HEK293 (cell line): ENCODE measurements at regions not wholly inside any gene's neighbourhood (a gene's known extent, or its start where the extent isn't known, plus 50 kb on each side); places are given as distances from the start of the nearest gene placed in this dataset.
A peak's percentile ranks its signal among the peaks of the same experiment; 100 is the strongest.

Source experiments
- CTCF ChIA-PET: fragments of 350-600 bp; formaldehyde crosslinking; extraction: SDS; loops from one replicate; lab custom pipeline; 2021; ENCODE audit warnings: antibody characterized with exemption; lab: Yijun Ruan, JAX
- POLR2A ChIA-PET: fragments of 300-600 bp; formaldehyde crosslinking; extraction: SDS; loops from one replicate; lab custom pipeline; 2020; ENCODE audit warnings: antibody characterized with exemption, inconsistent platforms; lab: Yijun Ruan, JAX
- H3K27ac ChIP-seq: fragments of 200-500 bp; sonication (Bioruptor generic); 2 replicates; pipeline ENCODE4 v1.5.1; 2014; ENCODE audit warnings: low read depth, low read length, control low read depth, inconsistent platforms; ENCODE audit errors: extremely low read depth
- H3K36me3 ChIP-seq, 2 experiments: fragments of 200-500 bp in 1 of 2; sonication (Bioruptor generic) in 1 of 2; 1 replicate in 1 of 2; 2 replicates in 1 of 2; pipeline ENCODE4 v1.5.1; 2014 to 2017; ENCODE audit warnings: inconsistent platforms in 2 of 2, low read length in 2 of 2; ENCODE audit not compliant: control insufficient read depth in 2 of 2, insufficient read depth in 1 of 2
- H3K4me1 ChIP-seq: fragments of 200-500 bp; sonication (Bioruptor generic); 2 replicates; pipeline ENCODE4 v1.5.1; 2014; ENCODE audit warnings: mild to moderate bottlenecking, low read length, inconsistent platforms; ENCODE audit not compliant: control insufficient read depth, insufficient read depth
- H3K4me3 ChIP-seq: 2 replicates; pipeline ENCODE4 v1.5.1; 2011; ENCODE audit warnings: low read depth, mild to moderate bottlenecking, control low read depth, low read length, moderate library complexity
- H3K9me3 ChIP-seq: fragments of 200-500 bp; sonication (Bioruptor generic); 2 replicates; pipeline ENCODE4 v1.5.1; 2014; ENCODE audit warnings: low read depth, low read length, inconsistent platforms; ENCODE audit not compliant: control insufficient read depth, insufficient read depth
- GFI1B ChIP-seq: fragments of 450-650 bp; formaldehyde crosslinking; IDR thresholded peaks from 2 replicates; pipeline ENCODE4 v1.5.1; 2016; ENCODE audit warnings: missing biosample characterization, missing genetic modification characterization
- GLI2 ChIP-seq: fragments of 450-650 bp; formaldehyde crosslinking; IDR thresholded peaks from 2 replicates; pipeline ENCODE4; 2017; ENCODE audit warnings: missing biosample characterization, missing genetic modification characterization, low read depth, borderline replicate concordance
- GLI4 ChIP-seq: fragments of 450-650 bp; formaldehyde crosslinking; IDR thresholded peaks from 2 replicates; pipeline ENCODE4 v1.5.1; 2016; ENCODE audit warnings: missing biosample characterization, missing genetic modification characterization
- KLF8 ChIP-seq: fragments of 450-650 bp; formaldehyde crosslinking; IDR thresholded peaks from 2 replicates; pipeline ENCODE4 v1.5.1; 2016; ENCODE audit warnings: missing biosample characterization, missing genetic modification characterization
- RBAK ChIP-seq: fragments of 450-650 bp; formaldehyde crosslinking; IDR thresholded peaks from 2 replicates; pipeline ENCODE4 v1.5.1; 2016; ENCODE audit warnings: missing biosample characterization, missing genetic modification characterization
- SETDB1 ChIP-seq: IDR thresholded peaks from one replicate; pipeline ENCODE4 v1.6.1; 2017; ENCODE audit warnings: mild to moderate bottlenecking, low read length, moderate library complexity, mixed read lengths; ENCODE audit not compliant: insufficient read length
- YY2 ChIP-seq: fragments of 450-650 bp; formaldehyde crosslinking; IDR thresholded peaks from 2 replicates; pipeline ENCODE4 v1.5.1; 2016; ENCODE audit warnings: missing biosample characterization, missing genetic modification characterization
- ZNF138 ChIP-seq: fragments of 450-650 bp; formaldehyde crosslinking; IDR thresholded peaks from 2 replicates; pipeline ENCODE4 v1.5.1; 2016; ENCODE audit warnings: missing biosample characterization, missing genetic modification characterization, borderline replicate concordance
- ZNF19 ChIP-seq: fragments of 450-650 bp; formaldehyde crosslinking; IDR thresholded peaks from 2 replicates; pipeline ENCODE4; 2016; ENCODE audit warnings: missing biosample characterization, missing genetic modification characterization, low read depth
- ZNF221 ChIP-seq: fragments of 450-650 bp; formaldehyde crosslinking; IDR thresholded peaks from 2 replicates; pipeline ENCODE4 v1.5.1; 2017; ENCODE audit warnings: missing biosample characterization, missing genetic modification characterization, borderline replicate concordance
- ZNF341 ChIP-seq: fragments of 450-650 bp; formaldehyde crosslinking; IDR thresholded peaks from 2 replicates; pipeline ENCODE4; 2016; ENCODE audit warnings: low read depth, missing biosample characterization, missing genetic modification characterization
- ZNF433 ChIP-seq: fragments of 450-650 bp; formaldehyde crosslinking; IDR thresholded peaks from 2 replicates; pipeline ENCODE4 v1.5.1; 2016; ENCODE audit warnings: missing biosample characterization, missing genetic modification characterization, low read depth
- ZNF544 ChIP-seq: fragments of 450-650 bp; formaldehyde crosslinking; IDR thresholded peaks from 2 replicates; pipeline ENCODE4 v1.5.0; 2017; ENCODE audit warnings: missing biosample characterization, missing genetic modification characterization
- ZNF571 ChIP-seq: fragments of 450-650 bp; formaldehyde crosslinking; IDR thresholded peaks from 2 replicates; pipeline ENCODE4 v1.5.0; 2017; ENCODE audit warnings: missing biosample characterization, missing genetic modification characterization
- ZNF747 ChIP-seq: fragments of 450-650 bp; formaldehyde crosslinking; IDR thresholded peaks from 2 replicates; pipeline ENCODE4 v1.5.1; 2016; ENCODE audit warnings: missing biosample characterization, missing genetic modification characterization
- ZNF76 ChIP-seq: fragments of 450-650 bp; formaldehyde crosslinking; IDR thresholded peaks from 2 replicates; pipeline ENCODE4; 2016; ENCODE audit warnings: low read depth, missing biosample characterization, missing genetic modification characterization, borderline replicate concordance
- ZNF837 ChIP-seq: fragments of 450-650 bp; formaldehyde crosslinking; IDR thresholded peaks from 2 replicates; pipeline ENCODE4 v1.5.1; 2016; ENCODE audit warnings: missing biosample characterization, missing genetic modification characterization
- TF ChIP-seq, protein P1 (sequence below): fragments of 450-650 bp; formaldehyde crosslinking; IDR thresholded peaks from 2 replicates; pipeline ENCODE4 v1.5.1; 2016; ENCODE audit warnings: missing biosample characterization, missing genetic modification characterization
- TF ChIP-seq, protein P2 (sequence below): fragments of 450-650 bp; formaldehyde crosslinking; IDR thresholded peaks from 2 replicates; pipeline ENCODE4 v1.5.0; 2017; ENCODE audit warnings: missing biosample characterization, missing genetic modification characterization, borderline replicate concordance
- TF ChIP-seq, protein P3 (sequence below): fragments of 450-650 bp; formaldehyde crosslinking; IDR thresholded peaks from 2 replicates; pipeline ENCODE4 v1.5.1; 2016; ENCODE audit warnings: missing biosample characterization, missing genetic modification characterization

DNA sequence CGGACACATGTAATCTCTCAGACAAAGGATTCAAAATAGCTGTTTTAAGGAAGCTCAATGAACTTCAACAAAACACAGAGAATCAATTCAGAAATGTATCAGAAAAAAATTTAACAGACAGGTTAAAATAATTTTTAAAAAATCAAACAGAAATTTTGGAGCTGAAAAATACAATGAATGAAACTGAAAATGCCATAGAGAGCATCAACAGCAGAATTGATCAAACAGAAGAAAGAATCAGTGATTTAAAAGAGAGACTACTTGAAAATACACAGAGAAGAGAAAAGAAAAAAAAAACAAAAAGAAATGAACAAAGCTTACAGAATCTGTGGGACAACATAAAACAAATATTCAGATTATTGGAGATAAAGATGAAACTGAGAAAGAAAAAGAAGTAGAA lies 118.8 kb upstream of the GYPA start:
- Histone ChIP-seq H3K36me3 (no peaks in the 10 kb centered on the region), H3K9me3 (no peaks in the 10 kb centered on the region), H3K4me1 (no peaks in the 10 kb centered on the region), H3K27ac (no peak overlapping the region), H3K4me3 (no peak overlapping the region)
- POLR2A ChIA-PET, result interaction anchor here (0.6 kb wide), 1 partner anchor 822 kb away, joined by 3 read pairs; no protein-coding TSS in a partner anchor
- peak; percentile 76 for TF ChIP-seq SETDB1
- no peak for TF ChIP-seq ZNF341 (tag by site-specific recombination)
- CTCF ChIA-PET, result no interaction called here

DNA sequence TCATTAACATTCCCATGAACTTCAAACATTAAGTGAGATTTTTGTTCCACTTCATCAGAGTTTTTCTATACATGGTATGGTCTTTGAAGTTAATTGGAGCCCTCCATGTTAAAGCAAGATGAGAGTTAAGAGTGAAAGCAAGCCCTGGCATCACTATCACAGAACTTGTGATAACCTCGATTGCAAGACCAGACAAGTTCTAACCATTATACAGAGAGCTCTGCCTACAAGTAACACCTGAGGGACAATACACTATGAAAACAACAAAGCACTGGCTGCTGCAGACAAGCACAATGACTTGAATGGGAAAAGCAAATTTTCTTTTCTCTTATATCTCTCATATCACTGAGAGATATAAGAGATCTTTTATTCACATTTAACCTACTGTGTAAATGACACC lies 126.6 kb upstream of the GYPA start:
- CTCF ChIA-PET, result no interaction called here
- H3K27ac ChIP-seq, result no peak overlapping the region

DNA sequence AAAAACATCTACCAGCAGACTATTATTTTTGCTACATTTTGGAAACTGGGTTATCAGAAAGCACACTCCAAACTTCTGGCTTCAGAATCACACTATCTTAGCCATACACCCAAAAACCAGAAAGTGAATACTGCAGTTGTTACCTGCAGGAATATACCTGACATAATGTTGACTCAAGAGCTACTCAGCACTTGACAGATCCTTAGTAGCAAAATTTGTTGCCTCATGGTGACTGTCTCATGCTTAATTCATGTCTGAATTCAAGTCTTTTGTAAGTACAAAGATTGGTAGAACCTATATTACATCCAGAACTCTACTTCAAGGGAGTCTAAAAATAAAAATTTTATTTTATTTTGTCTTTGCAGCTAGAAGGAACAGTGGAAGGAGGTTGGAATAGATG lies 140.2 kb upstream of the GYPA start:
- no peak overlapping the region for H3K27ac ChIP-seq
- H3K4me3 ChIP-seq, result no peak overlapping the region
- H3K4me1 ChIP-seq, result no peaks in the 10 kb centered on the region
- TF ChIP-seq ZNF433 (tag by site-specific recombination) (no peak), ZNF76 (tag by site-specific recombination) (no peak)
- POLR2A ChIA-PET, result no interaction called here
- H3K9me3 ChIP-seq, result no peaks in the 10 kb centered on the region
- CTCF ChIA-PET, result no interaction called here
- H3K36me3 ChIP-seq, result no peaks in the 10 kb centered on the region

More for the DNA sequence above, 126.6 kb upstream of the GYPA start:
- H3K36me3 ChIP-seq, result no peaks in the 10 kb centered on the region
- H3K4me3 ChIP-seq, result no peak overlapping the region
- POLR2A ChIA-PET, result no interaction called here
- no peaks in the 10 kb centered on the region for H3K4me1 ChIP-seq
- H3K9me3 ChIP-seq, result no peaks in the 10 kb centered on the region
- TF ChIP-seq KLF8 (tag by site-specific recombination) (no peak), ZNF571 (tag by site-specific recombination) (no peak), ZNF837 (no peak), GLI4 (tag by site-specific recombination) (no peak), GLI2 (no peak)
- TF ChIP-seq, protein P1, sequence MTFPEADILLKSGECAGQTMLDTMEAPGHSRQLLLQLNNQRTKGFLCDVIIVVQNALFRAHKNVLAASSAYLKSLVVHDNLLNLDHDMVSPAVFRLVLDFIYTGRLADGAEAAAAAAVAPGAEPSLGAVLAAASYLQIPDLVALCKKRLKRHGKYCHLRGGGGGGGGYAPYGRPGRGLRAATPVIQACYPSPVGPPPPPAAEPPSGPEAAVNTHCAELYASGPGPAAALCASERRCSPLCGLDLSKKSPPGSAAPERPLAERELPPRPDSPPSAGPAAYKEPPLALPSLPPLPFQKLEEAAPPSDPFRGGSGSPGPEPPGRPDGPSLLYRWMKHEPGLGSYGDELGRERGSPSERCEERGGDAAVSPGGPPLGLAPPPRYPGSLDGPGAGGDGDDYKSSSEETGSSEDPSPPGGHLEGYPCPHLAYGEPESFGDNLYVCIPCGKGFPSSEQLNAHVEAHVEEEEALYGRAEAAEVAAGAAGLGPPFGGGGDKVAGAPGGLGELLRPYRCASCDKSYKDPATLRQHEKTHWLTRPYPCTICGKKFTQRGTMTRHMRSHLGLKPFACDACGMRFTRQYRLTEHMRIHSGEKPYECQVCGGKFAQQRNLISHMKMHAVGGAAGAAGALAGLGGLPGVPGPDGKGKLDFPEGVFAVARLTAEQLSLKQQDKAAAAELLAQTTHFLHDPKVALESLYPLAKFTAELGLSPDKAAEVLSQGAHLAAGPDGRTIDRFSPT (tag by site-specific recombination), result no peak
- TF ChIP-seq, all 188 proteins: peak for 0

DNA sequence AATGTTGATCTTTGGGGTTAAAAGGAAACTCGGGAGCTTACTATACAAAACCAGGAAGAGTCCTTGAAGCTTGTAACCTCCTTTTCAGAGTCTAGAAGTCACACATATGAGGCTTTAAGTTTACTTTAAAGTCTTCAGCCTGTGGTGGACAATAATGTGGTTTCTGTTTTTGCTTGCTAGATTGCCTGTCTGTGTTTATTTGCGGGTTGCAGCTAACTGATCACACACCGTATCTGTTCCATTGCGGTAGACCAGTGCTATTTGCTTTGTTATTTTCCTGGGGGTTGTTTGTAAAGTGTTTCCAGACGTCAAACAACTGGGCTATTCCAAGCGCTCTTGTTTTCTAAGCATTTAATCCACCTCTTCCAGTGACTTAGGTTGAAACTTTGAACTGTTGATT lies 143.0 kb upstream of the GYPA start:
- H3K4me1 ChIP-seq, result no peaks in the 10 kb centered on the region
- ChIA-PET POLR2A (no interaction called here), CTCF (no interaction called here)
- no peaks in the 10 kb centered on the region for H3K9me3 ChIP-seq
- no peak overlapping the region for H3K27ac ChIP-seq
- no peak overlapping the region for H3K4me3 ChIP-seq
- no peaks in the 10 kb centered on the region for H3K36me3 ChIP-seq
- TF ChIP-seq ZNF221 (tag by site-specific recombination) (no peak), KLF8 (tag by site-specific recombination) (no peak), ZNF138 (no peak), RBAK (tag by site-specific recombination) (no peak), ZNF19 (no peak), ZNF747 (no peak), ZNF544 (no peak), GFI1B (tag by site-specific recombination) (no peak), YY2 (tag by site-specific recombination) (no peak)
- TF ChIP-seq, protein P2, sequence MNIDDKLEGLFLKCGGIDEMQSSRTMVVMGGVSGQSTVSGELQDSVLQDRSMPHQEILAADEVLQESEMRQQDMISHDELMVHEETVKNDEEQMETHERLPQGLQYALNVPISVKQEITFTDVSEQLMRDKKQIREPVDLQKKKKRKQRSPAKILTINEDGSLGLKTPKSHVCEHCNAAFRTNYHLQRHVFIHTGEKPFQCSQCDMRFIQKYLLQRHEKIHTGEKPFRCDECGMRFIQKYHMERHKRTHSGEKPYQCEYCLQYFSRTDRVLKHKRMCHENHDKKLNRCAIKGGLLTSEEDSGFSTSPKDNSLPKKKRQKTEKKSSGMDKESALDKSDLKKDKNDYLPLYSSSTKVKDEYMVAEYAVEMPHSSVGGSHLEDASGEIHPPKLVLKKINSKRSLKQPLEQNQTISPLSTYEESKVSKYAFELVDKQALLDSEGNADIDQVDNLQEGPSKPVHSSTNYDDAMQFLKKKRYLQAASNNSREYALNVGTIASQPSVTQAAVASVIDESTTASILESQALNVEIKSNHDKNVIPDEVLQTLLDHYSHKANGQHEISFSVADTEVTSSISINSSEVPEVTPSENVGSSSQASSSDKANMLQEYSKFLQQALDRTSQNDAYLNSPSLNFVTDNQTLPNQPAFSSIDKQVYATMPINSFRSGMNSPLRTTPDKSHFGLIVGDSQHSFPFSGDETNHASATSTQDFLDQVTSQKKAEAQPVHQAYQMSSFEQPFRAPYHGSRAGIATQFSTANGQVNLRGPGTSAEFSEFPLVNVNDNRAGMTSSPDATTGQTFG (tag by site-specific recombination), result no peak
- TF ChIP-seq, protein P3, sequence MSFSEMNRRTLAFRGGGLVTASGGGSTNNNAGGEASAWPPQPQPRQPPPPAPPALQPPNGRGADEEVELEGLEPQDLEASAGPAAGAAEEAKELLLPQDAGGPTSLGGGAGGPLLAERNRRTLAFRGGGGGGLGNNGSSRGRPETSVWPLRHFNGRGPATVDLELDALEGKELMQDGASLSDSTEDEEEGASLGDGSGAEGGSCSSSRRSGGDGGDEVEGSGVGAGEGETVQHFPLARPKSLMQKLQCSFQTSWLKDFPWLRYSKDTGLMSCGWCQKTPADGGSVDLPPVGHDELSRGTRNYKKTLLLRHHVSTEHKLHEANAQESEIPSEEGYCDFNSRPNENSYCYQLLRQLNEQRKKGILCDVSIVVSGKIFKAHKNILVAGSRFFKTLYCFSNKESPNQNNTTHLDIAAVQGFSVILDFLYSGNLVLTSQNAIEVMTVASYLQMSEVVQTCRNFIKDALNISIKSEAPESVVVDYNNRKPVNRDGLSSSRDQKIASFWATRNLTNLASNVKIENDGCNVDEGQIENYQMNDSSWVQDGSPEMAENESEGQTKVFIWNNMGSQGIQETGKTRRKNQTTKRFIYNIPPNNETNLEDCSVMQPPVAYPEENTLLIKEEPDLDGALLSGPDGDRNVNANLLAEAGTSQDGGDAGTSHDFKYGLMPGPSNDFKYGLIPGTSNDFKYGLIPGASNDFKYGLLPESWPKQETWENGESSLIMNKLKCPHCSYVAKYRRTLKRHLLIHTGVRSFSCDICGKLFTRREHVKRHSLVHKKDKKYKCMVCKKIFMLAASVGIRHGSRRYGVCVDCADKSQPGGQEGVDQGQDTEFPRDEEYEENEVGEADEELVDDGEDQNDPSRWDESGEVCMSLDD (tag by site-specific recombination), result no peak
